SW480 (cell line): ENCODE measurements at regions not wholly inside any gene's neighbourhood (a gene's known extent, or its start where the extent isn't known, plus 50 kb on each side); places are given as distances from the start of the nearest gene placed in this dataset.
"Not testable (repeated sequence)": the region's sequence is repeated elsewhere in the genome, so short reads cannot be mapped to it uniquely, and the experiment has no call there.

ENCODE experiments used
- DNase-seq: peaks from one replicate; pipeline ENCODE4 v3.0.0-alpha.2; 2016; ENCODE audit warnings: low spot score

DNA sequence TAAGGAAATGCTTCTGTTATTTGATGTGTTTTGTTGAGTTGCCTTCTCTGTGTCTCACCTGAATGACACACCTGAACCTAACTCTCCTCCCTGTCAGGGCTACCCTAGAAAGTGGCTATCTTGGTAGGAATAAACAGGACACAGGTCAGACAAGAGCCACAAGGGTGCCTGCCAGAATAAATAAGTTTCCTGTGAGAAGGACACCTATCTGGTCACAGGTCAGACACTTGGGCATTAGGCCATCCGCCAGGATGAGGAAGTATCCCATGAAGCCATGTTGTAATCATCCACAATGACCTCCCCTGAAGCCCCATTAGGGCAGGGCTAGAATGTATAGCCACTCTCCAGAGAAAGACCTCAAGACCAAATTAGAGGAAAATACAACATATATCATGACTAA is 318.8 kb downstream of the ZNF674 start:
- no peak for DNase-seq

DNA sequence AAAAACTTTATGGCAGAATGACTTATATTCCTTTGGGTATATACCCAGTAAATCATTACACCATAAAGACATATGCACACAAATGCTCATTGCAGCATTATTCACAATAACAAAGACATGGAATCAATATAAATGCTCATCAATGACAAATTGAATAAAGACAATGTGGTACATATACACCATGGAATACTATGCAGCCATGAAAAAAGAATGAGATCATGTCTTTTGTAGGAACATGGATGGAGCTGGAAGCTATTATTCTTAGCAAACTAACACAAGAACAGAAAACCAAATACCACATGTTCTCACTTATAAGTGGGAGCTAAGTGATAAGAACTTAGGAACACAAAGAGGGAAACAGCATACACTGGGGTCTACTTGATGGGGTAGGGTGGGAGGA is 321.7 kb downstream of the ZNF674 start:
- DNase-seq, result not testable (repeated sequence)

DNA sequence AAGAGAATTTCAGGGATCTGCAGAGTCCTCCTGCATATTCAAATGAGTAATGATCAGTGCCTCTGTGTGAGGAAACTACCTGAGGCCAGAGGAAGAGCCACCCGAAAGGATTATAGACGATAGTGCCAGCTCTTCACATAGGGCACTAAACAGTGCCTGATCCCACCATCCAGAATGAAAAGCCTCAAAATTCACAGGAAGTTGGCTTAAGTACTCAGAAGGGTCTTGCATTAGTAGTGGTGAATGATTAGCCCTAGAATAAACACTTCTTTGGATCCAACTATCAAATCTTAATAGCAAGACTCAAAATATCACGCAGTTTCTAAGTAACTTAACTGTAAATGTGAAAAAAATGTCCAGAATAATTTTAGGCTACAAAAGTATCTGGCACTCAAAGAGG is 324.4 kb downstream of the ZNF674 start:
- no peak for DNase-seq

DNA sequence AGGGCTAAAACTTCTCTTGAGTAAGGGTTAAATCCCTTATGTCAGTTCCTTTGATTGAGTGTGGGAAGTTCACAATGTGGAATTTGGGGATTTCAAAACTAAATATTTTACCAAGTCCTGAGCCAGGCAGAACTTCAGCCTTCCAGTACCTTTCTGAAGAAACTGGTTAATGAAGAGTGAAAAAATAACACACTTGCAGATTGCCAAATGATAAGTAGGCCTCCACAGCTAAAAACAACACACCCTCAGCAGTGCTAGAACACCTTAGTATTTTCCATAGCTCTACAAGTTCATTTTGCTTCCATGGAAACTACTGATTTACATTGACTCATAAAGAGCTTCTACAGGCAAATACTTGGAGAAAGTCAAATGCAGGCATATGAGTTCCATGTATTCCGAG is 326.8 kb downstream of the ZNF674 start:
- no peak for DNase-seq

DNA sequence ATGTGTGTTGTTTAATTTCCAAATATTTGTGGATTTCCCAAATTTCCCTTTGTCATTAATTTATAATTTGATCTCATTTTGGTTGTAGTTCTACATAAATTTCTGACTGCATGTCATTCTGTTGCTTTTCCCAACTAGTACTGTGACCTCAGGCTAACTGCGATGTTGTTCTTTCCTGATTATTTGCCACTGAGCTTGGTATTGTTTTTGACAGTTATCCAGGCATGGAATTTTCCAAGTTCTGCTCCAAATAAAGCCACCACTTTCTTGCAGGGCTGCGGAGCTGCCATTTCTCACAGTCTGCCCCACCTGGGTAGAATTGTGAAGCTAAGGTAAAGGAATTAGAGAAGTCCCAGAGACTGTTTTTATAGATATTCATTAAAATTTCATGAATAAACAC is 328.8 kb downstream of the ZNF674 start:
- no peak for DNase-seq

DNA sequence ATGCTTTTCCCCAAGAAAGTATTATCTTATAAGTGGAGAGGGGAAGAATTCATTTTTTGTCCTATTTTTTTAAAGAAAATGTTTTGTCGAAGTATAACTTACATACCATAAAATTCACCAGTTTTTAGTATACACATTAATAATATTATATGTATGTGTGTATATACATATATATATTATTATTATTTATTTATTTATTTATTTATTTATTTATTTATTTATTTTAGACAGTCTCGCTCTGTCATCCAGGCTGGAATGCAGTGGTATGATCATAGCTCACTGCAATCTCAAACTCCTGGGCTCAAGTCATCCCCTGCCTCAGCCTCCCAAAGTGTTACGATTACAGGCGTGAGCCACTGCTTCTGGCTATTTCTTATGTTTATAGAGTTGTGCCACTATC is 334.1 kb downstream of the ZNF674 start:
- DNase-seq, result no peak

DNA sequence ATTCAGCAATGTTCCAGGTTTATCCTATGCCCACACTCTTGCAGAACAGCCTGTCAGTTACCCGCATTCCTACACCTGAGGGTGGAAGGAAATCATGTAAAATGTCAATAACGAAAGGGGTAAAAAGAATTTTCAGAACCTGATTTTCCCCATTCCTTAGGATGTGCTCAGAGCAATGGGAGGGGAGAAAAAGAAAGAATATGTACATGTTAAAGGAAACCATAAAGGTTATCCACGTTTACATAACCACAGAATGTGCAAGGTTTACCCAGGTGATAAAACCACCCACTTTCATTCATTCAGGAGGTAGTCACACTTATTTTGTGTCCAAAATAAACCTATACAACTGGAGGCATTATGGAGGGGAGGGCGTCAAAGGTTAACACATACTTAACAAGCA is 335.5 kb downstream of the ZNF674 start:
- DNase-seq, result no peak

DNA sequence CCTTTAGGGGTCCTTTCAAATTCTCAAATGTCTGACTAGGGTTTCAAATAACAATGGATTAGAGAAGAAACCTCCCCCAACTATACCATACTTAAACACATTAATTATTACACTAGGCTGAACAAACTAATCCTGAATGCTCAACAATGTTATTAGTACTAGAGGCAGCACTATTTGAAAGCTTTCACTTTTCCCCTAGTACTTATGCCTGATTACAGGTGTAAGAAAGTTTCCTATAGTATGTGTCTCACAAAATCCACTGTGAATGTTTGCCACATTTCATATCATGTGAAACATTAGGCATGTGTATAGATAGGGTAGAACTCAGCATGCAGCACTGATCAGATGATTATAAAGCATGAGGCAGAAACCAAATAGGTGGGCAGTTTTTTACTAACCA is 336.2 kb downstream of the ZNF674 start:
- DNase-seq, result no peak

DNA sequence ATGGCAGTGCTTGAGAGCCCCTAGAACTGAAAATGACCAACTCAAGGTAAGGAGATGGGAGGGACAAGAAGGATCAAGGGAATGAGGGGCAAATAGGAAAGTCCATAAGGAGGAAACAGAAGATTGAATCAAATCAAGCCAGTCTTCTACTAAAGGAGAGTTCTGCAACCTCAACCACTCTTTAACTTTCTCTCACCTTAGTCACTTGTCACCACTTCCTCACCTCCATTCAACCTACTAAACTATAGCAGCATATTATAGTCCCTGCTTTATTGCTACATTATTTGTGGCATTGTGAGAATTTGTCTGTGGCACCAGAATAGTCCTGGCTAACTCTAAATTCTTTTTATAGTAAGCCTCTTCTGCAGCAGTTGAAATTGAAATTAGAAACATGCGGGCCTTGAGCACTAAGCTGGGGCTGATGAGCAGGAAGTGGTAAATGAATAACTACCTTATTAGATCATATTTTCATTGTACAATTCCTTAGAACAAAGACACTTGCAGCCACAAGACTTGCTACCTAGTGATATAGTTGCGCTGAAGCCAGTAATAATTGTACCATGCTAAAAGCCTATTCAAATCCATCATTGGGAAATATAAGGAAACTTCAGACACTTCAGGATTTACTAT is 336.9 kb downstream of the ZNF674 start:
- DNase-seq, result peak; percentile 50

DNA sequence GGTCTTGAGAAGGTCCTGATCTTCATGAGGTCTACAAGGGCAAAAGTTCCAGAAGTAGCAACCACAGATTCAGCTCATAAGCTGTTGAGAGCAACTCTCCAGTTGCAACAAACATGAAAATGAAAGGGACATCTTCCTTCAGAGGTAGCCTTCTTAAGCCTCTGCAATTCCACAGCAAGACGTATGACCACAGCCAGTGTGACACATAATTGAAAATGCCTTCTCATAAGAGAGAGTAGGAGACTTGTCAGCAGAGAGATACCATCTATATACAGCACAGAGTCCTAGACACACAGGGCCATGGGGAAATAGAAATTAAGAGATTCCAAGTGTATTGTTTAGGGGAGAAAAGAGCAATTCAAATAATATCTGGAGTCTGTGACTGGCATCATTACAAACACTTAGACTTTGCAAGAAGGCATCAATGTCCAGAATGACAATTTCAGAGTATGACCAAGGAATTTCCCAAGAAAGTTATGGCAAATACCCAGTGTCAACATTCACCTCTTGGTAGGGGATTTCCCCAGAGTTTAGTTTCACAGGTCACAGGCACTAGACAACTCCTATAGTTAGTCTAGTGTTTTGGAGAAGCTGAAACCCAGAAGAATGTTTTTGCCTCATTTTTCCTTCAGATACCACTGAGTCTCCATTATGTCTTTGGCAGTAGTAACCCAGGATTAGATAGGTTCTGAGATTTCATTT is 340.3 kb downstream of the ZNF674 start:
- DNase-seq, result no peak

DNA sequence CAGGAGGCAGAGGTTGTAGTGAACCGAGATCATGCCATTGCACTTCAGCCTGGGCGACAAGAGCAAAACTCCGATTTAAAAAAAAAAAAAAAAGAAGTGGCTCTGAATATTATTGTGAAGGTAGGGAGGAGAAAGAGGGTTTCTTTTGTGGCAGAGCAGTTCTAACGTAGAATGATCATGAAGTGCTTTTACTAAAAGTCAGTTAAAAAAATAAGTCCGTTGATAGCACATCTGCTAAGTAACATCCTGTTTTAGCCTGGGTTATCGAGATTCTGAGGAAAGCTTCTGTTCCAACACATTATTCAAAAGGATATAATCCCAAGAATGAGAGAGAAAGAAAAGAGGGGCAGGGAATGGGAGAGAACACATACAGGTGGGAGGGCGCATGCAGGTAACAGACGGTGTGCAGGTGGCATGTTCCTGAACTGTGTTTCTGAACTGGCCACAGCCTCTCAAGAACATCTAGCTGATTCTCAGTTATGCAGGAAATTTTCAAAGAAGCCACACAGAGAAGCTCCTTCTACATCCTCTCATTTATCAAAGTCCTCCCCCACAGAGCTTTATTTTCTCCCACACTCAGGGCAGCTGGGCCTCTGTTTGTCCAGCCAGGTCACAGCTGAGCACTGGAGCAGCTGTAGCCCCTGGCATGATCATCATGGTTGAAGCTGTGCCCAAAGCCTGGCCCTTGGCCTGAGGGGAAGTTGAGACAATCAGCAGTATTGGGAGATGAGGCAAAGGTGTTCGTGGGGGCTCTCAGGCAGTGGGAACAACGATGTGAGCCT is 342.3 kb downstream of the ZNF674 start:
- DNase-seq, result no peak

DNA sequence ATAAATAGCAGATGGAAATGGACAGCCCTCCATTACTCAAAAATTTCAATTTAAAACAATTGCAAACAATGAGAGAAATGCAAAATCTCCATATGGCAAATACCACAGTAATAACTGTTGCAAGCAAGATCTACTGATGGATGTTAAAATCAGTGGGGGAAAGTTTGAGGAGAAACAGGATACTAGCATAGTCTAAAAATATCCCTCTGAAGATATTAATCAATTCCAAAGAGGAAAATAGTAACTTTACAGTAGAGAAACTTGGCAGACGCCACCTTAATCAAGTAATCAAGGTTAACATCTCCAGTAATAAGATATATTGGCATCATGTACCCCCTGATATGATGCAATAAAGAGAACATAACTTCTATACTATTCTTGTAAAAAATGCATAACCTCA is 344.8 kb downstream of the ZNF674 start:
- no peak for DNase-seq

DNA sequence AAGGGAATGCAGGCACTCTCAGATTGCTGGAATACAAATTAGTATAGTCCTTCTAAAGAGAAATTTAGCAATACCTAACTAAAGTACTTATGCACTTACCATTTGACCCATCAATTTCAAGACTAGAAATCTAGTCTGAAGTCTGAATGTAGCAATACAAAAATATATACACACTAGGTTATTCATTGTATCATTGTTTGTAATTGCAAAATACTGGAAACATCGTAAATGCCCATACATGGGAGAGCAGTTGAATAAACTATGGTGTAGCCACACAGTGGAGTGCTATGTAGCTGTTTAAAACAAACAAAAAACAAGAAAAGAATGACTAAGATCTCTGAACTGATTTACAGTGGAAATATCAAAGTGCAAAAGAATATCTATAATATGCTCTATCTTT is 346.4 kb downstream of the ZNF674 start:
- no peak for DNase-seq

DNA sequence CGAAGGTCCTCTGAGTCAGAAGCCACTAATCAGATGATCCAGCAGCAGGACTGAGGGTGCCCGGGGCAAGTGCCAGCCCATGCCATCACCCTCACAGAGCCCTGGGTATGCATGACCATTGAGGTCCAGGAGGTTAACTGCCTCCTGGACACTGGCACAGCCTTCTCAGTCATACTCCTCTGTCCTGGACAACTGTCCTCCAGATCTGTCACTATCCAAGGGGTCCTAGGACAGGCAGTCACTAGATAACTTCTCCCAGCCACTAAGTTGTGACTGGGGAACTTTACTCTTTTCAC is 358.5 kb downstream of the ZNF674 start:
- not testable (repeated sequence) for DNase-seq

DNA sequence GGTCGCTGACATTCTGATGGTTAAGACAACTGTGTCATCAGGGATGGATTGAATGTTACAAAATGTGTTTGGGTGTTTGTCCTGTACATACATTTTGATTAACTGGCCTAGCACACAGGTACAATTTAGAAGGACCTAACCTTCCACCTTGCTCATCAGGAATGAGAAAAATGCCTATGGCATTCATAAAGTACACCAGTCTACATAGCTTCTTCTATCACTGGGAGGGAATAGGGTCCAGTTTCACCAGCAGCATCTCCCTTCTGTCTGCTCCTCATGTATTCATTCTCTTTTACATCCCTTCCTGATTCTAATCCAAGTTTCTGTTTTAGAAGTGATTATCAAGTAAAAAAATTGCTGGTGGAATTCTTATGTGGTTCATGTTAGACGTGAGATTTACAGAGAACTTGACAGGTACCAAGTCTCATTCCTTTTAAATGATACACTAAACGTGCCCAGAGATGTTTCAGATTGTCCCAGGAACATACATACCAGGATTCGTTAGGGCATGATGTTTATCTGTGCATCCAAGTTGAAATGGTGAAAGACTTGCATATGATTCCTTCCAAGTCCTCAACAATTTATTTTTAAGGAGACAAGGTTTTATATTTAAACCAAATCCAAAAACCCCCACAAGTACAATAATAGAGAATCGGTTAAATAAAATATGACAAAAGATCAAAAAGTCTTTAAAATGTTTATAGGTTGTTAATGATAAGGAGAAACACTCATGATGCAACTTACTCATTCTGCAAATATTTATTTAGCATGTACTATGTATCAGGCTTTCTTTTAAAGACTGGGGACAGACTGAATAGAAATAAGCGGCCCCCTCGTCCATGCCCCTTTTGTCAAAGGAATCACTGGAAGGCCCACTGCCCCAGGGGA is 359.1 kb downstream of the ZNF674 start:
- no peak for DNase-seq

DNA sequence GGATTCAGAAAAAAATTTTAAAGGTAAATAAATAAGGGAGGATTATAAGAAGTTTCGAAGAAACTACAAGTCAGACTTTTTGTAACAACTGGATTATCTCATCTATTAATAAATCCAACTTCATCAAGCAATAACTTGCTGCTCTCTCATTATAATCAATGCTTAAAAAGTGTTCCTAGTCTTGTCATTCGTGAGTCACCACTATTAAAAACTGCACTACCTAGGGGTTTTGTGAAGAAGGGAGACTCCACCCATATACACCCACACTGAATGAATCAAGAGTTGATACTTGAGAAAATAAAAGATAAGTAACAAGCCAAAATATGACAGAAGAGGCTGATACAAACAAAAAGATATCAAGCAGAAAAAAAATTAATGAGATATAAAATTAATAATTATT is 360.5 kb downstream of the ZNF674 start:
- DNase-seq, result no peak

DNA sequence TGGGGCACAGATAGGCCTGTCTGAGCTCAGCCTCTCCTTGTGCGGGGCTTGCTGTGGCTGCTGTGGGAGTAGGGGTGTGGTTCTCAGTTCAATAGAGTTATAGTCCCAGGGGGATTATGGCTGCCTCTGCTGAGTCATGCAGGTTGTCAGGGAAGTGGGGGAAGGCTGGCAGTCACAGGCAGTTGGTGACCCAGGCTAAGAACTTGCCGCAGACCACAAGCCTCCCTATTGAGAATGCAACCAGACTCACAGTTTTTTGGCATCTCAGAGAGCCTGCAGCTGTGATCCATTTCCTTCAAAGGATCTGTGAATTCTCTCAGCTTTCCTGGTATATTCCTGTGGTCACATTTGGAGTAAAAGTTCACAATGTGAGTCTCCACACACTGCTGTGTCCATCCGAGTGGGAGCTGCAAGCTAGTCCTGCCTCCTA is 364.9 kb downstream of the ZNF674 start:
- DNase-seq, result peak; percentile 86

DNA sequence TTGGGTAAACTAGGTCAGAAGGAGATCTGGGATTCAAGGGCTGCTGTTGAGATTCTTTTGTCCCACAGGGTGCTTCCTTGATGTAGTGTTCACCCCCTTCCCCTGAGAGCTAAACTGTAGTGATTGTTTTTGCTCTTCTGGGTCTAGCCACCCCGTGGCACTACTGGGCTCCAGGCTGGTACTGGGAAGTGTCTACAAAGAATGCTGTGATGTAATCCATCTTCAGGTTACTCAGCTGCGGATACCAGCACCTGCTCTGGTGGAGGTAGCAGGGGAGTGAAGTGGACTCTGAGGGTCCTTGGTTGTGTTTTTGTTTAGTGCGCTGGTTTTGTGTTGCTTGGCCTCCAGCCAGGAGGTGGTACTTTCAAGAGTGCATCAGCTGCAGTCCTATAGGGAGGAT is 365.5 kb downstream of the ZNF674 start:
- DNase-seq, result no peak

DNA sequence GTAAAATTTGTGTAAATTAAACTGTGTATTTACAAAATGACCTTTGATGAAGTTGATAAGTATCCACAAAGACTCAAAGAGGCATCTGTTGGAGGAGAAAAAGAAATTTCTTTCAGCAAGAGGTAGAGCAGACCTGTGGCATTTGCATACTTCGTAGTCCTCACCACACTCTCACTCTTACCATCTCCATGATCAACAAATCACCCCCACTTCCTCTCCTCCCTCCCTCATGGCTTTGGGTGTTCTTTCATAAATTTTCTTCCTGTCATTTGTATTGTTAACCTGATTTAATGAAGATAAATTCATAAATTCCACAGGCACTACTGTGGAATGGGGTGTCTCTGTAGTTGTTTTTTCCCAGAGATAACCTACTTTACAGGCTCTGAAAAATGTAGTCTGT is 366.5 kb downstream of the ZNF674 start:
- DNase-seq, result no peak

DNA sequence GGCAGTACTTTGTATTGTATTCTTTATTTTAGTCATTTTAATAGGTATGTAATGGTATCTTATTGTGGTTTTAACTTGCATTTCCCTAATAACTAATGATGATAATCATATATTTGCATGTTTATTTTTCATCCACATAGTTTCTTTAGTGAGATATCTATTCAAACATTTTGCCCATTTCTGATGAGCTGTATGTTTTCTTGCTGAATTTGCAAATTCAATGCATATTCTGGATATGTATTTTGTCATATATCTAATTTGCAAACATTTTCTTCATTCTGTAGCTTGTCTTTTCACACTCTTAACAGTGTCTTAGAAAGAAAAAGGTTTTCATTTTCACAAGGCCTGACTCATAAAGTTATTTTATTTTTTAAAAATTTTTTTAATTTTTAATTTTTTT is 372.1 kb downstream of the ZNF674 start:
- no peak for DNase-seq

DNA sequence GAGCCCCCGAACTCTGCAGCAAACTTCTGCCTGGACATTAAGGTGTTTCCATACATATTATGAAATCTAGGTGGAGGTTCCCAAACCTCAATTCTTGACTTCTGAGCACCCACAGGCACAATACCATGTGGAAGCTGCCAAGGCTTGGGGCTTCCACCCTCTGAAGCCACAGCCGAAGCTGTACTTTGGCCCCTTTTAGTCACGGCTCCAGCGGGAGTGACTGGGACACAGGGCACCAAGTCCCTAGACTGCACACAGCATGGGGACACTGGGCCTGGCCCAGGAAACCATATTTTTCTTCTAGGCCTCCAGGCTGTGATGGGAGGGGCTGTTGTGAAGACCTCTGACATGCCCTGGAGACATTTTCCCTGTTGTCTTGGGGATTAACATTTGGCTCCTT is 373.8 kb downstream of the ZNF674 start:
- not testable (repeated sequence) for DNase-seq

DNA sequence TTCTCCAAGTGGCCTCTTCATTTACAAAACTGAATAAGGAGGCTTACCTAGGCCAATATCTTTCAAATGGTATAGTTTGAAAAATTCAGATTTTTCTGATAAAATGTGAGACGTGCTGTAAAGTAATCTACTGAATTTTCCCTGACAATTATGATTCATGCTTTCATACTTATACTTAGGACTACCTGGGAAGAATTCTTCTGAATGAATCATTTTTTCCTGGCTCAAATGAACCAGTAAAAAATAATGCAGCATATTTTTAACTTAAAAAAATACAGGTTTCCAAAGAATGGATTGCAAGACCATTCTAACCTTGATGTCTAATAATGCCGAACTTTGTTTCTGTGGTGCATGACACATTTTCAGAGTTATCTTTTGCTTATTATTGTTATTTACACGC is 375.4 kb downstream of the ZNF674 start:
- no peak for DNase-seq

DNA sequence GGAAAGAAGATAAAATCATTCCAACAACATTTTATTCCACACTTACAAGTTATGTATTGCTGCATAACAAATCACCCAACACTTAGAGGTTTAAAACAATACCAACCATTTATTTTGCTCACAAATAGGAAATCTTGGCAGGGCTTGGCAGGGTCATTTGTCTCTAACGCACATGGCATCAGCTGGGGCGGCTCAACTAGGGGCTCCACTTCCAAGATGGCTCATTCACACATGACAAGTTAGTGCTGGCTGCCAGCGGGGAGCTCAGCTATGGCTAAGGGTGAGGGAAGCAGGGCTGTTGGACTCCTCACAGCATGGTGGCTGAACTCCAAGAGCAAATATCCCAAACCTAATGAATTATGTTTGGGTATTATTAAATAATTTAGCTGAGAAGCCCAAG is 377.0 kb downstream of the ZNF674 start:
- no peak for DNase-seq
